NOMO-1 (cell line): ENCODE measurements at regions not wholly inside any gene's neighbourhood (a gene's known extent, or its start where the extent isn't known, plus 50 kb on each side); places are given as distances from the start of the nearest gene placed in this dataset.
"Not testable (repeated sequence)": the region's sequence is repeated elsewhere in the genome, so short reads cannot be mapped to it uniquely, and the experiment has no call there.

Source experiments
- DNase-seq, 2 experiments: peaks; one replicate each; lab custom pipeline; 2025; ENCODE audit not compliant: unreplicated experiment in 2 of 2; lab: John Stamatoyannopoulos, UW

- no peak for DNase-seq
These were observed 297.5 kb upstream of the GRIN3A start for GRCh38 chr9:102035929-102036328.

- no peak for DNase-seq
These were observed 294.2 kb upstream of the GRIN3A start for GRCh38 chr9:102032614-102033013.

- DNase-seq = no peak
These were observed 262.5 kb upstream of the GRIN3A start for GRCh38 chr9:102000956-102001355.

- DNase-seq = no peak
These were observed 261.0 kb upstream of the GRIN3A start for GRCh38 chr9:101999441-101999840.

- DNase-seq = no peak
These were observed 256.8 kb upstream of the GRIN3A start for GRCh38 chr9:101995231-101995630.

- no peak for DNase-seq
These were observed 255.3 kb upstream of the GRIN3A start for GRCh38 chr9:101993771-101994170.

GRCh38 chr9:101991926-101992325 is 253.5 kb upstream of the GRIN3A start:
- no peak for DNase-seq

- DNase-seq = peak in 1 of 2 experiments; percentile 15
These were observed 239.3 kb upstream of the GRIN3A start for GRCh38 chr9:101977614-101978210.

- no peak for DNase-seq
These were observed 232.2 kb upstream of the GRIN3A start for GRCh38 chr9:101970609-101971008.

GRCh38 chr9:101968392-101968791 is 229.9 kb upstream of the GRIN3A start:
- no peak for DNase-seq

- DNase-seq = no peak
These were observed 228.2 kb upstream of the GRIN3A start for GRCh38 chr9:101966691-101967090.

GRCh38 chr9:101957705-101958104 is 219.3 kb upstream of the GRIN3A start:
- DNase-seq = no peak

GRCh38 chr9:101951598-101951997 is 213.2 kb upstream of the GRIN3A start:
- DNase-seq = no peak

GRCh38 chr9:101931756-101932155 is 193.3 kb upstream of the GRIN3A start:
- no peak for DNase-seq

- no peak for DNase-seq
These were observed 192.3 kb upstream of the GRIN3A start for GRCh38 chr9:101930783-101931182.

- DNase-seq = no peak
These were observed 187.1 kb upstream of the GRIN3A start for GRCh38 chr9:101925498-101925897.

GRCh38 chr9:101923451-101923850 is 185.0 kb upstream of the GRIN3A start:
- no peak for DNase-seq

- not testable (repeated sequence) for DNase-seq
These were observed 178.5 kb upstream of the GRIN3A start for GRCh38 chr9:101916948-101917347.

GRCh38 chr9:101915482-101915881 is 177.0 kb upstream of the GRIN3A start:
- no peak for DNase-seq

- no peak for DNase-seq
These were observed 174.3 kb upstream of the GRIN3A start for GRCh38 chr9:101912698-101913097.

- no peak for DNase-seq
These were observed 169.0 kb upstream of the GRIN3A start for GRCh38 chr9:101907466-101907865.

- no peak for DNase-seq
These were observed 166.4 kb upstream of the GRIN3A start for GRCh38 chr9:101904845-101905244.

GRCh38 chr9:101902051-101902450 is 163.6 kb upstream of the GRIN3A start:
- no peak for DNase-seq
